Activated effector memory CD4-positive, alpha-beta T cell treated with anti-CD3 and anti-CD28 coated beads, Interleukin-2, amount 50 U/mL, for 16 hours (primary cell): ENCODE measurements at regions not wholly inside any gene's neighbourhood (a gene's known extent, or its start where the extent isn't known, plus 50 kb on each side); places are given as distances from the start of the nearest gene placed in this dataset.

ENCODE experiments used
- DNase-seq: peaks from one replicate; pipeline ENCODE4 v3.0.0-alpha.2; 2020

DNA sequence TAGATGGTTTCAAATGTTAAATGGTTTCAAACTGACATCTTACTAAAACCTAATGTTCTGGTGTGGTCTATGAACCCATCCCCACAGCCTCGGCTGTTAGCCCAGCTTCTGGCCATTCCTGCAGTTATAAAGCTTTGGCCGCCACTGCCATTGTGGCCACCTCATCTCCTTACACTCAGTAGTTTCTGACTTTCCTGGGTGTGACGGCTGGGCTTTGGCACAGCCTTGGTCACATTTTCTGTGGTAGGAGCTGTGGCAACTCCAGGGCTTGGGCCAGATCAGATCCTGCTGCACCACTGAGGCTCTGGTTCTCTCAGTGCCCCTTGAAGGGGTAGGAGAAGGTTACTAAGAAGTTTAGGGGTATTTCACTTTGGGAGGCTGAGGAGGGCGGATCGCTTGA lies 84.2 kb upstream of the STXBP6 start:
- no peak for DNase-seq

DNA sequence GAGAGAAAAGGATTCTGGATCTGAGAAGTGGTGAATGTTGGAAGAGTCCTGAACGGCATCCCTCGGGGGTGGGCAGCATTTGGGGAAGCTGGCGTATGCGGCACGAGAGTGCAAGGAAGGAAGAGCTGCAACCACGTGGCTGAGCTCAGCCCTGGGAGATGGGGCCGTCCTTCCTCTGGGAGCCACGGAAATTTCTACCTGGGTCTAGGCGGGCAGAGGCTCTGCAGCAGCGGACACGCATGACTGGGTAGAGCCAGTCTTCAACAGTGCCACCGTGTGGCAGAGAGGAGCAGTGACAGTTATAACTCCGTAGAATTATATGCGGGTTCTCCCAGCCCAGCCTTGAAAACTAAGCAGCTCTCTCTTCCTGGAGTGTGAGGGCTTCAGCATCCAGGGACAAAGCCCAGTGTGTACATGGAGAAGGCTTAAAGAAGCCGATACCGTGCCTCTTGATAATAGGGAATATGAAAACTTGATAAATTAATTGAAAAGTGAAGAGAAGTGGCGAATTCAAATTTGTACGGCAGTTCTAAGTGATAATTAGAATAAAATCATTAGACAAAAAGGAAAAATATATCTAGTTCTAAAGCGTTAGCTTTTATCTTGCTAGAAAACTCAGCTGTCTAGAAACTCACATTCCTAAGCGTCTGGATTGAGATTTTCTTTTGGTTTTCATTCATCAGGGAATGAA lies 82.9 kb upstream of the STXBP6 start:
- DNase-seq: peak; percentile 75

DNA sequence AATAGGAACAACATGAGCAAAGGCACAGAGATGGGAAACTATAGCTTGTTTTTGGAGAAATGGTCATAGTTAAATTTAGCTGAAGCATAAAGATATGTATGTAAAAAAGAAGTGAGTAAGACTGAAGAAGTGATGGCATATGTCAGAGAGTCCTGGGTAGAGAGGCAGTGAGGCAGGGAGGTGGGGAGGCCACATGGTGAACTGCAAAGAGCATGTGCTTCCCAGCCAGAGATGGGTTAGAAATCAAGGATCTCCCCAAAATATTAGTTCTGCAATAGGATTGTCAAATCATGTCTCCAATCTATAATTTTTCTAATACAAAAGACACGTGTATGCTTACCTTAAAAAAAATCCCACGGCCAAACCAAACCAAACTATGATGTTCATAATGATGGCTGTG lies 82.1 kb upstream of the STXBP6 start:
- no peak for DNase-seq

DNA sequence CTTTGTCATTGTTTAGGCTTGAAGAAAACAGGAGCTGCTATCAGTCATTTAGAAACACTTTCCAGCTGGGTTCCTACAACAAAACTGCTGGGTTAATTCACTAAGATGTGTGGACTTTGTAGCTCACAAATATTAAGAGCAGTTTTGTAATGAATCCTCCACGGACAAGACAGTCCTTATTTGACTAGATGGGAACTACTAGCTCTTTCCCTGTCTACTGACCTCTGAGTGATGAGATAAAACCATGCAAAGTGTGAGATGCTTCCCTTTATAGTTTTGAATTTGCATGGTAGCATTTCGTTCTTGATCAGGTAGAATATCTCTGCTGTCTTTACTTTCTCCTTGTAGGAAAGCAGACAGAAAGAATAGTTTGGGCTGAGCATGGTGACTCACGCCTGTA lies 72.9 kb upstream of the STXBP6 start:
- DNase-seq: no peak

DNA sequence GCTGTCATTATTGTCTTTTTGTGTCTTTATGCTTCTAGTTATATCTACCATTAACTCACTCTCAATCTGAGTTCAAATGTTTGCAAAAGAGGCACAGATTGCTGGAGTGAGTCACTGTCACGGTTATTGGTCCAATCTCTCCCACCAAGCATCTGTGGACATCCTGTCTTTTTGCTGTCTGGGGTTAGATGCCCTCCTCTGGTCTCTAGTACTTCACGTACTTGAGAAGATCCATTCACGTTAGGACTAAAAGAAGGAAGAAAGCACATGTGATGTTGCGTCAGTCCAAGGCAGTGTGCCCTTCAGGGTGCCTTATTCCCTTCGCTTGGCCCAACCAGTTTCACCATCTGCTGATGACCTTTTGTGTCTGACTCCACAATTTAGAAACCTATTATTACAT lies 72.3 kb upstream of the STXBP6 start:
- DNase-seq: no peak

DNA sequence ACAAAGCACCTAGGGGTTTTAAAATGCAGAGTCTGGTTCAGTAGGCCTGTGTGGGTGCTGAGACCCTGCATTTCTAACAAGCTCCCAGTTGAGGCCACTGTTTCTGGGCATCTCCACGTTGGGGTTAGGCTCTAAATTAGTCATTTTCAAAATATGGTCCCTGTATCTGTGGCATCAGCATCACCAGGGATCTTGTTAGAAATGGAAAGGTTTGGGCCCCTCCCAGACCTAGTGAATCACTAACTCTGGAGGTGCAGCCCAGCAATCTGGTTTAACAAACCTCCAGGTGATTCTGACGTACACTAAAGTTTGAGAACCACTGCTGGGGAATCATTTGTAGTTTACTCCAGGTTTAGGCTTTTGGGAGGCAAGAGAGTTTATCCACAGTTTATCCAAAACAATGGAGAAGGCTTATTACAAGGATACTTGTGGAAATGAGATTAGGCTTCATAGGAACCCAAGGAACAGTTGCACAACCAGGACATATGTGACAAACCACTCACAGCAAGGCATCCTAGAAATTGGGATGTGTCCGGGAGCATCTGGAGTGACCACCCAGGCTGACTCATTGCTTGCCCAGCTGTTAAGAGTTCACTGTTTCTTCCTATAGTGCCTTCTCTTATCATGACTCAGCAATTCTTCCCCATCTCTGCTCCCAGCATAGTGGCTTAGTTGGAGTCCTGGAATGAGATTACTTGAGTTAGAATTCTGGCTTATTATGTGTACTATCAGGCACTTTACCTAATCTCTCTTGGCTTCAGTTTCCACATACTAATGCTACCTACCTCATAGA lies 71.6 kb upstream of the STXBP6 start:
- DNase-seq: no peak

DNA sequence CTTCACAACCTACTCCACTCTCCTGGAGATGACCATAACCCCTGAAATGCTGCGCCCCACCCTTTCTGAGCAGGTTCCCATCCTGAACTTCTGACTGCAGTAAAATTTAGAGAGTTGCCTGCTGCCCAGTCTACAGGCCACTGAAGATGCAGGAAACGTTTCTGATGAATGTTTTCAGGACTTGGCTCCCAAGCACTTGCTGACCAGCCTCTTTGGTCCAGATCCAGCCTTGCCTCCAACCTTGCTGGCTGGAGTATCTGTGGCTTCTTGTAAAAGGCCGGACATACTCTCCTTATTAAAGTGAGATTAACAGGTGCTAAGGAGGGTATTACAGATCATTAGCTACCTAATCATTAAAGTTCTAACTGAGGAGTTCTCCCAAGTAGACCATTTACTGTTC lies 70.3 kb upstream of the STXBP6 start:
- no peak for DNase-seq

DNA sequence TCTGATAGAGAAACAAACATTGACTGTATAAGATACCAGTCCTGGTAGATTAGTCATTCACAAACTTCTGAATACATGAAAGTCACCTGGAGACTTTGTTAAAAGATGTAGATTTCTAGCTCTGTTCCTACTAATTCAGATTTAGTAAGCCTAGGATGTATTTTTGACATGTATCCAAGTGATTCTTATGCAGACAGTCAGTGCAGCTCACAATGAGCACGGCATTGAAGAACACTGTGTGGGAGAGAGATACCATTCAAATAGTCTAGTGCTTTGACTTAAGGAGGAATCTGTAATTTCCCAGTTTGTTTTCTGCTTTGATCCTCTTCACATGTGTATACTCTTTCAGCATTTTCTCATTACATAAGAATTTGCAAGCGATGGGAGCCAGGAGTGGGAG lies 68.7 kb upstream of the STXBP6 start:
- DNase-seq: no peak

DNA sequence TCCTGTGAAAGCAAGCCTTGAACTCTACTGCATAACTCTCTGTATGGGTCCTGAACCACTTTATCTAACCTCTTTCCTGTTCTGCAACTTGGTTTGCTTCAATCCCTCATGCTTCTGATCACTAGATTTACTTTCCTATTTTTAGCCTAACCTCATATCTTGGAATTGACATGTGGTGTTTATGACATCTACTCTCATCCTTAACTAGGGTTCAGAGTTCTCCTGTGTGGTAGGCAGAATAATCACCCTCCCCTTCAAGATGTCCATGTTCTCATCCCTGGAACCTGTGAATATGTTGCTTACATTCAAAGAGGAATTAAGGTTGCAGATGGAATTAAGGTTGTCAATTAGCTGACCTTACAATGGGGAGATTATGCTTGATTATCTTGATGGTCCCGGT lies 67.4 kb upstream of the STXBP6 start:
- DNase-seq: no peak

DNA sequence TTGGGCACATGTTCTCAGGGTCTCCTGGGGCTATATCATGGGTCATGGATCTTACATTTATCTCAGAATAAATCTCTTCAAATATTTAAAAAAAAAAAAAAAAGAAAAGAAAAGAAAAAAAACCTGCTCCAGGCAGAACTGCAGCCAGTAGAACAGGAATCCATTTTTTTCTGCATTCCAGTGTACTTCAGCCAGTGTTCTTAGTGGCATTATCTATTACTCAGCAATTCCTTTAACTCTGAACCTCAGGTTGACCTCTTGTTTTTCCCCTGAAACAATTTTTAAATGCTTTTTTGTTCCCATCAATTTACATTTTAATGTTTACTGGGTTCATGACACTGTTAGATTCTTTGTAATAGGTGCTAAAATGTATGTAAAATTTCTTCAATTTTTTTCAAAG lies 66.7 kb upstream of the STXBP6 start:
- no peak for DNase-seq

DNA sequence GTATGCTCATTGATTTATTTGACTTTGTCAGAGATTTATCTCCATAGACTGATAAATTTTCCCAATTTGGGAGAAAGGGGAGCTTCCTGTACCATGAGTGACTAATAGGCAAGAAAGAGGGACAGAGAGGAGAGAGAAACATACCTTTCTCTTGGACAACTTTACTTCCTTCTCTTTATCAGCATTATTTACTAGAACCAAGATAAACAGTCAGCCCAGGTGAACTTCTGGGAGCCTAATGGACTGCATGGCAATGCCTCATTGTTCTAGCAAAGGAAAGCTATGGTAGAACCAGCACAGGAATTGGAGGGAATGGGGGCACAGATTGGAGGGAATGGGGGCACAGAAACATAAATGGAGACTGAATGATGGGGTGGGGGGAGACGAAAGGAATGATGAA lies 63.4 kb upstream of the STXBP6 start:
- DNase-seq: no peak

DNA sequence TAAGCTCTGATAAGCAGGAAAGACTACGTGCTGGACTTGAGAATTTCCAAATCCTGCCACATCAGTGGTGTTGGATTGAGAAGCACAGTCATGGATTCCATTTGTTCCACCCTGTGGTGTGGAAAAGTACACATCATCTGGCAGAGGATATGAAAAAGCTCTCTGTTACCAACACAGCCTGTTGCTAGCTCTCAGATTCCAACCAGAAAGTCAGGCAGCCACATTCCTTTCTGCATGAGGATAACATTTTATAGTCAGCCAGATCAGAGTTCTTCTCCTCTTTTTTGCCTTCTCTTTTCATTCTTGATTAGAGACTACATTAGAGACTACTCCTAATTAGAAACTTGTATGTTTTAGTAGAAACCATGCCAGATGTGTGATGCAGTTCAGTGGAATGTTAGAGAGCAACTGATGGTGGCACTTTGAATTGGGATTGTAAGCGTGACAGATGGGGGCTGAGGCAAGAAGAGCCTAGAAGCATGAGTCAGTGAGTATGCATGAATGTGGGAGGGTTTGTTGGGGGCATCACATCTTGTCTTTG lies 61.2 kb upstream of the STXBP6 start:
- DNase-seq: no peak

DNA sequence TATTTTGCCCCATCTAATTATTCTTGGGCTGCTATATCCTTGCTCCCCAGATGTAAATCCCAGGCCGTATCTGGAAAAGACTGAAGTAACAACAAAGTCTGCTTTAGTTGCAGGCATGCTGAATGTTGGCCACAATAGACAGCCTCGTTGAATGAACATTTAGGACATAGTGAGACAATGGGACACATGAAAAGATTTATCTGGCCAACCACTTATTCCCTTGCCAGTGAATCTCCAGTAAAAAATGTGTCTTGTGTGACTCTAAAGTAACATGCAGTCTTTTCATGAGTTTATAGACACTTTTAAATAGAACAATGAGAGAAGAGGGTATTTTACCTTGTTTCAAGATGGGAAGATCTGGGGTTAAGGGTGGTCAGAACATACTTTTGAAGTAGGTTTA lies 60.2 kb upstream of the STXBP6 start:
- DNase-seq: no peak

DNA sequence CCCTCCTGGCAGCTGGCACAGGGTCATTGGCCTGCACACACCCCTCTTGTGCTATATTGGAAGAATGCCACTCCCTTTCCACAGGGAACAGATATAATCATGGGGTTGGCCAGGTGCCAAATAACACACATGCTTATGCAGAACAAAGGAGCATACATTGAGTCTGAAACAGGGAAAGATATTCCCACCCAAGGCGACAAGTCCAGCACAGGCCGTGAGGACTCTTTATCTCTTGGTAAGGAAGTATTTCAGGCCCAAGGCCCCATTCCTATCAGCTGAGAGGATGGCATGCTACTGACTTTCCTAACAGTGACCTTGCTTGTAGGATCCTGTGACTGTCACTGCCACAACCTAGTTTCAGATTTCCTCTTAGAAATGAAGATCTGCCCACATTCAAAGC lies 59.0 kb upstream of the STXBP6 start:
- DNase-seq: no peak

DNA sequence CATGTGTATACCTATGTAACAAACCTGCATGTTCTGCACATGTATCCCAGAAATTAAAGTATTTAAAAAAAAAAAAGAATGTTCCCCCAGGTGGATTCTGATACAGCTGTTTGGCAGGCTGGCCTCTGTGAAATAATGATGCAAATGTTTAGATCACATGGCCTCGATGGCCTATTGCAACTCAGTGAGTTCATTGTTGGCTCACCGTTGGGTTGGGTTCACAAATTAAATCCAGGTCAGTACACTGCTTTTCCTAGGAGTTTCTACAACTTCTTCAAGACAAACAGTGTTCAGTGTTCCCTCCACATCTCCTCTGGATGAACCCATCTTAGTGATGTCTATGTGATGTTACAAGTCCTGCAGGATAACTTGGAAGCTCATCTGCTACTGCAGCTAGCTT lies 58.3 kb upstream of the STXBP6 start:
- DNase-seq: no peak

DNA sequence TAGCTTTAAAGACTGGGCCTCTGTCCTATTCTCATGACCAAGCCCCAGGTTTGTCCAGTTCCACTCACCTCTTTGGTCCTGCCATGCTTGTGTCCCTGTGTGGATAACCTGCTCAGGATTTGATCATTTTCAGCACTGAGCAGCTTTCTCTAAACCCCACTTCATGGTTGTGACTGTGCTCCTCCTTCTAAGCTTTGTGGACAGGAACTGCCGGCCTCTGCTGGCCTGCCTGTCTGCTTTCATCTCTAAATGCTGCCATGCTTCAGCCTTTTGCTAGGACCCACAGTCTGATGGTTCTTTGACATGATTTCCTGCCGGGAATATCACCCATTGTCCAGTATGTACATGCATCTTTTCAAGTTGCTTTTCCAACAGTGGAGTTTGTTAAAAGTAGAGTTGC lies 53.9 kb upstream of the STXBP6 start:
- DNase-seq: no peak

DNA sequence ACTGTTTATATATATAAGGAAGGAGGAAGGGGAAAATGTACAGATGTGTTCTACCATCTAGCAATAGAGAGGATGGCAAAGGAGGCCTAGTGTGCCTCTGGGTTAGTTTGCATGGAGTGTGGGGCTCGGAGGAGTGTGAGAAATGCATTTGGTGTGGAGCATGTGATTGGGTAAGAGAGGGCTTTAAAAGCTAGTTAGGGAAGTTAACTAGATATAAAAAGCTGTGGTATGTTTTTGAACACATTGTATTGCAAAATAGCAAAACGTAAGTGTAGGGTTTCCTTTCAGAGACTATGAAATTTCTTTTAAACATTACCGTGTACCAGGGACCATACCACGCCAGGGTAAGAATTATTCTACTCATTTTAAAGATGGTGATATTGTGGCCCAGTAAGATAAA lies 53.3 kb upstream of the STXBP6 start:
- DNase-seq: no peak

DNA sequence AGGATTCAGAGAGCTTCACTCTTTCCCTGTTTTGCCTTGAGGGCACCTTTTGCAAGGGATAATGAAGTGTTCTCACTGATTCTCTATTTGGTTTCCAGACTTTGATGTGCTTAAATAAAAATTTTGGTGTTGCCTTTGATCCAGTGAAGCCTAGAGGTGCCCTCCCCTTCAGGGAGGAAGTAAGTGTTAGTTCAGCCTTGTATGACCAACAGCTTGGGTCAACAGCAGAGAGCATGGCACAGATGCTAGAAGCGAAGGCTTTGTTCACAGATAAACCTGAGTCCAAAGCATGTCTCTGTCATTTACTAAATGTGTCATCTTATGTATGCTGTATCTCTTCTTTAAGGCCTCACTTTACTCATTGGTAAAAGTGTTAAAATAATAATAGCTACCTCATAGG lies 52.8 kb upstream of the STXBP6 start:
- DNase-seq: no peak

DNA sequence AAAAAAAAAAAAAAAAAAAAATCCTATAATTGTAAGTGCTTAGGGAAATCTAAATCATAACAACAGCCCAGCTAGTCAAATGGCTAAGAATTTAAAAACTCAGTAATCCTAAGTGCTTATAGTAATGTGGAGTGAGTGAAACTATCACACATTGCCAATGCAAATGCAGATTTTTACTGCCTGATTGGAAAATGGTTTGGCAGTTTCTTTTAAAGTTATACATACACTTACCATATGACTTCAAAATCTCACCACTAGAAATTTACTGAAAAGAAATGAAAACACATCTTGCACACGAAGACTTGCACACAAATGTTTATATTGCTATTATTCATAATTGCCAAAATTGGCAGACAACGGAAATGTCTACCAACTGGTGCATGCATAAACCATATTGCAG lies 51.3 kb upstream of the STXBP6 start:
- DNase-seq: no peak
